ENCODE measurements at regions not wholly inside any gene's neighbourhood (a gene's known extent, or its start where the extent isn't known, plus 50 kb on each side); places are given as distances from the start of the nearest gene placed in this dataset.

- Histone ChIP-seq H3K36me3 (ENCODE audit: control insufficient read depth, insufficient read depth, low read length) (no peaks in the 10 kb centered on the region), H3K4me1 (ENCODE audit: control insufficient read depth, insufficient read depth, low read length) (no peaks in the 10 kb centered on the region), H3K9me3 (ENCODE audit: control insufficient read depth, insufficient read depth, low read depth, low read length) (no peaks in the 10 kb centered on the region), H3K4me3 (ENCODE audit: low read depth, low read length) (no peak overlapping the region), H3K27me3 (ENCODE audit: control insufficient read depth, insufficient read depth, low read length) (no peaks in the 10 kb centered on the region), H3K9ac (ENCODE audit: low read length) (no peak overlapping the region), H3K27ac (ENCODE audit: low read depth, low read length) (no peak overlapping the region)
These were observed 801.6 kb upstream of the POU3F3 start for GRCh38 chr2:104052356-104052755.

GRCh38 chr2:104056451-104056850, 797.5 kb upstream of the POU3F3 start:
- Histone ChIP-seq H3K9me3 (ENCODE audit: control insufficient read depth, insufficient read depth, low read depth, low read length) (no peaks in the 10 kb centered on the region; the same call in 1 of the 2 replicates), H3K4me3 (ENCODE audit: low read depth, low read length) (no peak overlapping the region), H3K27me3 (ENCODE audit: control insufficient read depth, insufficient read depth, low read length) (no peaks in the 10 kb centered on the region), H3K27ac (ENCODE audit: low read depth, low read length) (no peak overlapping the region), H3K4me1 (ENCODE audit: control insufficient read depth, insufficient read depth, low read length) (no peaks in the 10 kb centered on the region), H3K36me3 (ENCODE audit: control insufficient read depth, insufficient read depth, low read length) (no peaks in the 10 kb centered on the region), H3K9ac (ENCODE audit: low read length) (no peak overlapping the region)

GRCh38 chr2:104068665-104069064, 785.2 kb upstream of the POU3F3 start:
- no peaks in the 10 kb centered on the region for H3K27me3 ChIP-seq (ENCODE audit: control insufficient read depth, insufficient read depth, low read length)
- no peak overlapping the region for H3K4me3 ChIP-seq (ENCODE audit: low read depth, low read length)
- no peak overlapping the region for H3K27ac ChIP-seq (ENCODE audit: low read depth, low read length)
- H3K4me1 ChIP-seq (ENCODE audit: control insufficient read depth, insufficient read depth, low read length), result no peaks in the 10 kb centered on the region; the same call in 1 of the 2 replicates
- H3K9me3 ChIP-seq (ENCODE audit: control insufficient read depth, insufficient read depth, low read depth, low read length), result peaks cover 7% of the 10 kb centered on the region
- H3K36me3 ChIP-seq (ENCODE audit: control insufficient read depth, insufficient read depth, low read length), result no peaks in the 10 kb centered on the region
- H3K9ac ChIP-seq (ENCODE audit: low read length), result no peak overlapping the region

- Histone ChIP-seq H3K27ac (ENCODE audit: low read depth, low read length) (no peak overlapping the region), H3K36me3 (ENCODE audit: control insufficient read depth, insufficient read depth, low read length) (no peaks in the 10 kb centered on the region), H3K4me3 (ENCODE audit: low read depth, low read length) (no peak overlapping the region)
These were observed 776.3 kb upstream of the POU3F3 start for GRCh38 chr2:104077573-104077972.

GRCh38 chr2:104078431-104079157, 775.3 kb upstream of the POU3F3 start:
- no peak overlapping the region for H3K27ac ChIP-seq (ENCODE audit: low read depth, low read length)
- H3K36me3 ChIP-seq (ENCODE audit: control insufficient read depth, insufficient read depth, low read length), result no peaks in the 10 kb centered on the region
- H3K9ac ChIP-seq (ENCODE audit: low read length), result no peak overlapping the region
- no peaks in the 10 kb centered on the region for H3K27me3 ChIP-seq (ENCODE audit: control insufficient read depth, insufficient read depth, low read length)
- H3K9me3 ChIP-seq (ENCODE audit: control insufficient read depth, insufficient read depth, low read depth, low read length), result no peaks in the 10 kb centered on the region; the same call in 1 of the 2 replicates
- no peak overlapping the region for H3K4me3 ChIP-seq (ENCODE audit: low read depth, low read length)
- H3K4me1 ChIP-seq (ENCODE audit: control insufficient read depth, insufficient read depth, low read length), result no peaks in the 10 kb centered on the region

More at GRCh38 chr2:104077573-104077972, 776.3 kb upstream of the POU3F3 start:
- Histone ChIP-seq H3K9me3 (ENCODE audit: control insufficient read depth, insufficient read depth, low read depth, low read length) (no peaks in the 10 kb centered on the region; the same call in 1 of the 2 replicates), H3K4me1 (ENCODE audit: control insufficient read depth, insufficient read depth, low read length) (no peaks in the 10 kb centered on the region; the same call in 1 of the 2 replicates), H3K27me3 (ENCODE audit: control insufficient read depth, insufficient read depth, low read length) (no peaks in the 10 kb centered on the region), H3K9ac (ENCODE audit: low read length) (no peak overlapping the region)

- Histone ChIP-seq H3K4me1 (ENCODE audit: control insufficient read depth, insufficient read depth, low read length) (no peaks in the 10 kb centered on the region; the same call in 1 of the 2 replicates), H3K27me3 (ENCODE audit: control insufficient read depth, insufficient read depth, low read length) (no peaks in the 10 kb centered on the region)
These were observed 765.2 kb upstream of the POU3F3 start for GRCh38 chr2:104088745-104089144.

GRCh38 chr2:104090407-104090806, 763.5 kb upstream of the POU3F3 start:
- Histone ChIP-seq H3K27ac (ENCODE audit: low read depth, low read length) (no peak overlapping the region), H3K9me3 (ENCODE audit: control insufficient read depth, insufficient read depth, low read depth, low read length) (peaks cover 7% of the 10 kb centered on the region), H3K27me3 (ENCODE audit: control insufficient read depth, insufficient read depth, low read length) (no peaks in the 10 kb centered on the region), H3K36me3 (ENCODE audit: control insufficient read depth, insufficient read depth, low read length) (no peaks in the 10 kb centered on the region), H3K4me1 (ENCODE audit: control insufficient read depth, insufficient read depth, low read length) (no peaks in the 10 kb centered on the region; the same call in 1 of the 2 replicates), H3K9ac (ENCODE audit: low read length) (no peak overlapping the region), H3K4me3 (ENCODE audit: low read depth, low read length) (no peak overlapping the region)

More at GRCh38 chr2:104088745-104089144, 765.2 kb upstream of the POU3F3 start:
- H3K27ac ChIP-seq (ENCODE audit: low read depth, low read length), result no peak overlapping the region
- H3K4me3 ChIP-seq (ENCODE audit: low read depth, low read length), result no peak overlapping the region
- no peak overlapping the region for H3K9ac ChIP-seq (ENCODE audit: low read length)
- H3K9me3 ChIP-seq (ENCODE audit: control insufficient read depth, insufficient read depth, low read depth, low read length), result no peaks in the 10 kb centered on the region
- no peaks in the 10 kb centered on the region for H3K36me3 ChIP-seq (ENCODE audit: control insufficient read depth, insufficient read depth, low read length)

GRCh38 chr2:104091894-104092293, 762.0 kb upstream of the POU3F3 start:
- no peaks in the 10 kb centered on the region for H3K36me3 ChIP-seq (ENCODE audit: control insufficient read depth, insufficient read depth, low read length)
- H3K27ac ChIP-seq (ENCODE audit: low read depth, low read length), result no peak overlapping the region
- H3K4me1 ChIP-seq (ENCODE audit: control insufficient read depth, insufficient read depth, low read length), result no peaks in the 10 kb centered on the region; the same call in 1 of the 2 replicates
- H3K9me3 ChIP-seq (ENCODE audit: control insufficient read depth, insufficient read depth, low read depth, low read length), result peaks cover 20% of the 10 kb centered on the region
- H3K9ac ChIP-seq (ENCODE audit: low read length), result no peak overlapping the region
- no peak overlapping the region for H3K4me3 ChIP-seq (ENCODE audit: low read depth, low read length)
- H3K27me3 ChIP-seq (ENCODE audit: control insufficient read depth, insufficient read depth, low read length), result no peaks in the 10 kb centered on the region

- peaks cover 20% of the 10 kb centered on the region for H3K9me3 ChIP-seq (ENCODE audit: control insufficient read depth, insufficient read depth, low read depth, low read length)
- no peak overlapping the region for H3K4me3 ChIP-seq (ENCODE audit: low read depth, low read length)
- H3K36me3 ChIP-seq (ENCODE audit: control insufficient read depth, insufficient read depth, low read length), result no peaks in the 10 kb centered on the region
- H3K27me3 ChIP-seq (ENCODE audit: control insufficient read depth, insufficient read depth, low read length), result no peaks in the 10 kb centered on the region
- no peaks in the 10 kb centered on the region; the same call in 1 of the 2 replicates for H3K4me1 ChIP-seq (ENCODE audit: control insufficient read depth, insufficient read depth, low read length)
- H3K9ac ChIP-seq (ENCODE audit: low read length), result no peak overlapping the region
- no peak overlapping the region for H3K27ac ChIP-seq (ENCODE audit: low read depth, low read length)
These were observed 761.0 kb upstream of the POU3F3 start for GRCh38 chr2:104092886-104093285.

- no peaks in the 10 kb centered on the region for H3K9me3 ChIP-seq (ENCODE audit: control insufficient read depth, insufficient read depth, low read depth, low read length)
- no peaks in the 10 kb centered on the region for H3K36me3 ChIP-seq (ENCODE audit: control insufficient read depth, insufficient read depth, low read length)
- H3K27me3 ChIP-seq (ENCODE audit: control insufficient read depth, insufficient read depth, low read length), result no peaks in the 10 kb centered on the region
- H3K4me1 ChIP-seq (ENCODE audit: control insufficient read depth, insufficient read depth, low read length), result no peaks in the 10 kb centered on the region
- no peak overlapping the region for H3K9ac ChIP-seq (ENCODE audit: low read length)
- no peak overlapping the region for H3K27ac ChIP-seq (ENCODE audit: low read depth, low read length)
- H3K4me3 ChIP-seq (ENCODE audit: low read depth, low read length), result no peak overlapping the region
These were observed 751.3 kb upstream of the POU3F3 start for GRCh38 chr2:104102615-104103014.

GRCh38 chr2:104109356-104109755, 744.6 kb upstream of the POU3F3 start:
- H3K27me3 ChIP-seq (ENCODE audit: control insufficient read depth, insufficient read depth, low read length), result no peaks in the 10 kb centered on the region
- no peak overlapping the region for H3K27ac ChIP-seq (ENCODE audit: low read depth, low read length)
- no peak overlapping the region for H3K4me3 ChIP-seq (ENCODE audit: low read depth, low read length)
- no peaks in the 10 kb centered on the region for H3K36me3 ChIP-seq (ENCODE audit: control insufficient read depth, insufficient read depth, low read length)
- no peaks in the 10 kb centered on the region for H3K9me3 ChIP-seq (ENCODE audit: control insufficient read depth, insufficient read depth, low read depth, low read length)
- H3K9ac ChIP-seq (ENCODE audit: low read length), result no peak overlapping the region
- no peaks in the 10 kb centered on the region for H3K4me1 ChIP-seq (ENCODE audit: control insufficient read depth, insufficient read depth, low read length)

Data from HUES6 (cell line).